ENCODE measurements at regions not wholly inside any gene's neighbourhood (a gene's known extent, or its start where the extent isn't known, plus 50 kb on each side); places are given as distances from the start of the nearest gene placed in this dataset.

- TF ChIP-seq CTCF (IDR thresholded peaks at IDR 0.05): no peak
- TF ChIP-seq POLR2A (IDR thresholded peaks at IDR 0.05): no peak
Observed at GRCh38 chr16:85330006-85330693, 217.9 kb upstream of the CIBAR2 start.
